Neuronal stem cell (in vitro differentiated cells): ENCODE measurements at regions not wholly inside any gene's neighbourhood (a gene's known extent, or its start where the extent isn't known, plus 50 kb on each side); places are given as distances from the start of the nearest gene placed in this dataset.
A peak's percentile ranks its signal among the peaks of the same experiment; 100 is the strongest.

Experiments used
- DNase-seq: peaks from one replicate; pipeline ENCODE4 v3.0.0-alpha.2; 2013; ENCODE audit warnings: low spot score
- H2AFZ ChIP-seq: one replicate; pipeline ENCODE4 v1.6.1; 2013; ENCODE audit warnings: mild to moderate bottlenecking, low read length, inconsistent platforms
- H2AK5ac ChIP-seq: 2 replicates; pipeline ENCODE4 v1.6.1; 2013; ENCODE audit warnings: low read depth, mild to moderate bottlenecking, inconsistent platforms, low read length, moderate library complexity, mixed read lengths
- H2BK120ac ChIP-seq: 2 replicates; pipeline ENCODE4 v1.6.1; 2013; ENCODE audit warnings: low read depth, mild to moderate bottlenecking, inconsistent platforms, low read length, moderate library complexity, mixed read lengths
- H2BK12ac ChIP-seq: one replicate; pipeline ENCODE4 v1.6.1; 2013; ENCODE audit warnings: low read length, inconsistent platforms
- H2BK15ac ChIP-seq: 2 replicates; pipeline ENCODE4 v1.6.1; 2013; ENCODE audit warnings: mild to moderate bottlenecking, low read length, inconsistent platforms, mixed read lengths
- H2BK5ac ChIP-seq: one replicate; pipeline ENCODE4 v1.6.1; 2013; ENCODE audit warnings: inconsistent platforms, mild to moderate bottlenecking, low read length, moderate library complexity
- H3K14ac ChIP-seq: one replicate; pipeline ENCODE4 v1.6.1; 2013; ENCODE audit warnings: low read length, inconsistent platforms
- H3K18ac ChIP-seq: 2 replicates; pipeline ENCODE4 v1.6.1; 2013; ENCODE audit warnings: low read length, inconsistent platforms
- H3K23ac ChIP-seq: 2 replicates; pipeline ENCODE4 v1.6.1; 2013; ENCODE audit warnings: low read depth, mild to moderate bottlenecking, mixed read lengths, low read length, inconsistent platforms; ENCODE audit not compliant: poor library complexity
- H3K27ac ChIP-seq: replicated peaks from 3 replicates; pipeline ENCODE4 v1.5.1; 2013; ENCODE audit warnings: low read length, inconsistent platforms
- H3K27me3 ChIP-seq, 3 experiments: 2 replicates each; pipeline ENCODE4 v1.6.1; 2013; ENCODE audit warnings: low read length in 3 of 3, mild to moderate bottlenecking in 2 of 3, inconsistent platforms in 1 of 3, low read depth in 1 of 3, mixed read lengths in 1 of 3, moderate library complexity in 1 of 3; ENCODE audit not compliant: control insufficient read depth in 3 of 3, insufficient read depth in 3 of 3
- H3K36me3 ChIP-seq, 2 donors: replicated peaks in 1 of 2; 2 replicates each; pipeline ENCODE4 v1.6.1; 2013; ENCODE audit warnings: low read length in 2 of 2; ENCODE audit not compliant: control insufficient read depth in 2 of 2, insufficient read depth in 2 of 2
- H3K4ac ChIP-seq: 2 replicates; pipeline ENCODE4 v1.6.1; 2013; ENCODE audit warnings: inconsistent platforms, mild to moderate bottlenecking, low read length, moderate library complexity
- H3K4me1 ChIP-seq, 2 donors: 1 replicate in 1 of 2; 2 replicates in 1 of 2; pipeline ENCODE4 v1.6.1; 2013; ENCODE audit warnings: low read length in 2 of 2, low read depth in 1 of 2; ENCODE audit not compliant: control insufficient read depth in 2 of 2, insufficient read depth in 1 of 2
- H3K4me2 ChIP-seq: one replicate; pipeline ENCODE4 v1.6.1; 2013; ENCODE audit warnings: mild to moderate bottlenecking, low read length, inconsistent platforms; ENCODE audit not compliant: insufficient read depth, poor library complexity, severe bottlenecking
- H3K4me3 ChIP-seq, 2 donors: 2 replicates each; pipeline ENCODE4 v1.5.1; 2013; ENCODE audit warnings: low read length in 2 of 2, mild to moderate bottlenecking in 2 of 2, inconsistent platforms in 1 of 2, moderate library complexity in 1 of 2
- H3K79me1 ChIP-seq: one replicate; pipeline ENCODE4 v1.6.1; 2013; ENCODE audit warnings: low read depth, mild to moderate bottlenecking, inconsistent platforms, low read length, moderate library complexity
- H3K9ac ChIP-seq: one replicate; pipeline ENCODE4 v1.6.1; 2013; ENCODE audit warnings: mild to moderate bottlenecking, low read depth, low read length, inconsistent platforms; ENCODE audit not compliant: poor library complexity
- H3K9me3 ChIP-seq, 2 donors: replicated peaks in 1 of 2; 2 replicates each; pipeline versions ENCODE3 to v1.6.1; 2013; ENCODE audit warnings: low read length in 2 of 2, mild to moderate bottlenecking in 2 of 2, inconsistent platforms in 1 of 2, low read depth in 1 of 2, mixed read lengths in 1 of 2, moderate library complexity in 1 of 2; ENCODE audit not compliant: control insufficient read depth in 2 of 2, insufficient read depth in 1 of 2
- H4K8ac ChIP-seq: one replicate; pipeline ENCODE4 v1.6.1; 2013; ENCODE audit warnings: low read depth, mild to moderate bottlenecking, inconsistent platforms, low read length, moderate library complexity
- H4K91ac ChIP-seq: one replicate; pipeline ENCODE4 v1.6.1; 2013; ENCODE audit warnings: low read length, low read depth, mild to moderate bottlenecking, inconsistent platforms; ENCODE audit not compliant: poor library complexity
- WGBS, 2 donors: extraction: QIAGEN DNeasy Blood & Tissue Kit; methylation state at CpG; one replicate each; pipeline ENCODE4 v1.1.7; 2013; ENCODE audit warnings: missing lambda C conversion rate in 2 of 2, mixed read lengths in 1 of 2; ENCODE audit not compliant: insufficient read length in 2 of 2, insufficient replicate concordance in 1 of 2; ENCODE audit errors: extremely low coverage in 2 of 2; 5-methylcytosine and 5-hydroxymethylcytosine counted together

GRCh38 chr9:105147110-105147871 lies 97.2 kb upstream of the SLC44A1 start:
- H3K4me2 ChIP-seq: no peak overlapping the region
- H3K4me1 ChIP-seq: peaks cover 5 to 11% of the 10 kb centered on the region in 2 donors
- no peaks in the 10 kb centered on the region for H3K27me3 ChIP-seq
- H2BK12ac ChIP-seq: no peak overlapping the region
- H4K8ac ChIP-seq: no peak overlapping the region
- no peak overlapping the region for H3K27ac ChIP-seq
- H2BK15ac ChIP-seq: no peak overlapping the region
- no peaks in the 10 kb centered on the region for H3K36me3 ChIP-seq
- H2AFZ ChIP-seq: no peak overlapping the region
- H3K14ac ChIP-seq: no peak overlapping the region
- no peaks in the 10 kb centered on the region for H3K79me1 ChIP-seq
- peak overlapping the region; percentile 4 for H2BK5ac ChIP-seq
- H4K91ac ChIP-seq: no peak overlapping the region
- H2BK120ac ChIP-seq: no peak overlapping the region
- WGBS, 2 donors: no CpG with 5 or more reads among the region's 4 CpGs
- H3K18ac ChIP-seq: no peak overlapping the region
- H3K4ac ChIP-seq: no peak overlapping the region
- no peak overlapping the region for H2AK5ac ChIP-seq
- no peak overlapping the region for H3K4me3 ChIP-seq
- no peaks in the 10 kb centered on the region for H3K9me3 ChIP-seq
- DNase-seq: no peak
- H3K9ac ChIP-seq: no peak overlapping the region
- H3K23ac ChIP-seq: no peak overlapping the region

DNA sequence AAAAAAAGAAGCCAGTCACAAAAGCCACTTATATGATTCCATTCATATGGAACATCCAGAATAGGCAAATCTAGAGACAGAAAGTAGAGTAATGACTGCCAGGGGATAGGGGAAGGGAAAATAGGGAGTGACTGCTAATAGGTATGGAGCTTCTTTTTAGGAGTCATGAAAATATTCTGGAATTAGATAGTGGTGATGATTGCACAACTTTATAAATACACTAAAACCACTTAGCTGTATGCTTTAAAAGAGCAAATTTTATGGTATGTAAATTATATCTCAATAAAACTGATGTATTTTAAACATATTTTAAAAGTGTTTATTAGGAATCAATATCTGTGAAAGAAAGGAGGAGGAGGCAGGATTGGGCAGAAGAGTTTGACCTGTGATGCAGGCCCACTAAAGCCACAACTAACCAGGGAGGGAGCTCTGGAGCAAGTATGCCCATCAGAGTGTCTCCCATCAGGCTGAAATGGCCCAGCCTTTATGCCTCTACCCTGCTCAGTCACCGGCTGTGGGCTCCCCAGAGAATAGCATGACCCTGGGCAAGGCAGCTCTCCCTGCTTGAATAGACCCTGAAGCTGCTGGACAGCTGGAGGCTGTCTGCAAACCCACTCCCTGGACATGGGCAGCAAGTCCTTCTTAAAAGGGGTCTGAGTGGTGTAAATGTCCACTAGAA lies 96.0 kb upstream of the SLC44A1 start:
- H3K4ac ChIP-seq: no peak overlapping the region
- no peak overlapping the region for H4K91ac ChIP-seq
- no peaks in the 10 kb centered on the region for H3K9me3 ChIP-seq
- no peak overlapping the region for H2BK15ac ChIP-seq
- H2BK120ac ChIP-seq: no peak overlapping the region
- no peak overlapping the region for H3K18ac ChIP-seq
- H3K14ac ChIP-seq: no peak overlapping the region
- WGBS, 2 donors: no CpG with 5 or more reads among the region's 1 CpG
- no peaks in the 10 kb centered on the region for H3K27me3 ChIP-seq
- H2BK12ac ChIP-seq: no peak overlapping the region
- H3K36me3 ChIP-seq: no peaks in the 10 kb centered on the region
- no peak overlapping the region for H3K9ac ChIP-seq
- H3K4me2 ChIP-seq: no peak overlapping the region
- peak overlapping the region; percentile 35 for H2AFZ ChIP-seq
- no peak overlapping the region for H3K23ac ChIP-seq
- no peak for DNase-seq
- peaks cover 5 to 11% of the 10 kb centered on the region in 2 donors for H3K4me1 ChIP-seq
- no peak overlapping the region for H2AK5ac ChIP-seq
- no peak overlapping the region for H3K27ac ChIP-seq
- H4K8ac ChIP-seq: no peak overlapping the region
- no peak overlapping the region for H2BK5ac ChIP-seq
- no peaks in the 10 kb centered on the region for H3K79me1 ChIP-seq
- H3K4me3 ChIP-seq: no peak overlapping the region

DNA sequence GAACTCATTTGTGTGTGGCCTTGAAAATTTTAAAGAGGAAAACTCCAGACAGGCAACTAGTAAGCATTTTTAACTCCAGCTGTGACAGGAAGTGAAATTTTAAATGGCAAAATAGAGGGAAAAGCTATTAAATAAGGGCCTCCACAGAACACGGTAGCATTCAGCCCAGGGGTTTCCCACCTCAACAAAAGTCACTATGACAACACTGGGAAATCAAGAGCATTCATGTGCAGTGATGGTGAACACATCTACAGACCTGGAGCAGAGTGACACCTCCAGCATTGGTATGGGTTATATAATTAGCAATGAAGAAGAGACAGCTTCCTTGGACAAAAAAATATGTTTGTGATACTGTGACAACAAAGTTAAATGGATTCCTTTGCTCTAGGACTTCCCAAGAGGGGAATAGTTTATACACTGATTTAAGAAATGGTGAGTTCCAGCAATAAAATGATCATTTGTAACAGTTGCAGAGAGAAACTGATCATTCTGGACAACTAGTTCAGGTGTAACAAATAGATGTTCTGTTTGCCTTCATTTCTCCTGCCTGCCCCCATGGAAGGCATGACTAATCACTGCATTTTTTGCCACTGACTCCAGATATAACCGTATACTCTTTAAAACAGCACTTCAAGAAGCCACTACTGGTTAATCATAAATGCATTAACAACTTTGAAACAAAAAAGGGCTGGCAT lies 93.3 kb upstream of the SLC44A1 start:
- Histone ChIP-seq H3K27me3 (no peaks in the 10 kb centered on the region), H3K27ac (no peak overlapping the region)
- WGBS, 2 donors: no CpG with 5 or more reads among the region's 2 CpGs

DNA sequence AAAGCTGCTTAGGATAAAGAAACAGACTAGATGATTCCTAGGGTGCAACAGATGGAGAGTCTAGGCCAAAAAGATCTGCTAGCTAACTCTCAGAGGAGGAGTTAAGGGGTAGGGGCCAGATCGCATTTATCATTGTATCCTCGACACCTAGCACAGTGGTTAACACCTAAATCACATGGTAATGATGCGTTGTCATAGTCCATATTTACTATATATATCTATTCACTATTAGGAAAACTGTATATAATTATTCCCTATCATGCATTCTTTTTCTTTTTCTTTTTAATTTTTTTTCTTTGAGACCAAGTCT lies 92.8 kb upstream of the SLC44A1 start:
- Histone ChIP-seq H2BK5ac (no peak overlapping the region), H3K4me1 (peaks cover 5 to 11% of the 10 kb centered on the region in 2 donors), H3K23ac (no peak overlapping the region), H3K36me3 (no peaks in the 10 kb centered on the region), H2BK120ac (no peak overlapping the region), H3K79me1 (no peaks in the 10 kb centered on the region), H3K18ac (no peak overlapping the region), H2AK5ac (no peak overlapping the region), H2BK12ac (no peak overlapping the region), H3K27ac (no peak overlapping the region), H3K4ac (no peak overlapping the region), H2AFZ (no peak overlapping the region), H3K4me3 (no peak overlapping the region), H3K27me3 (no peaks in the 10 kb centered on the region), H3K14ac (no peak overlapping the region), H3K4me2 (no peak overlapping the region), H2BK15ac (no peak overlapping the region), H4K91ac (no peak overlapping the region), H3K9ac (no peak overlapping the region), H4K8ac (no peak overlapping the region), H3K9me3 (no peaks in the 10 kb centered on the region)
- DNase-seq: no peak
- no CpG with 5 or more reads among the region's 3 CpGs for WGBS, 2 donors

More for the DNA sequence above, 93.3 kb upstream of the SLC44A1 start:
- no peak for DNase-seq
- H3K9ac ChIP-seq: no peak overlapping the region
- no peak overlapping the region for H3K23ac ChIP-seq
- H2AFZ ChIP-seq: no peak overlapping the region
- H3K4ac ChIP-seq: no peak overlapping the region
- no peaks in the 10 kb centered on the region for H3K36me3 ChIP-seq
- no peak overlapping the region for H3K4me3 ChIP-seq
- H4K91ac ChIP-seq: no peak overlapping the region
- no peak overlapping the region for H2BK120ac ChIP-seq
- no peak overlapping the region for H3K14ac ChIP-seq
- H4K8ac ChIP-seq: no peak overlapping the region
- no peak overlapping the region for H2BK5ac ChIP-seq
- no peaks in the 10 kb centered on the region for H3K9me3 ChIP-seq
- no peak overlapping the region for H2BK12ac ChIP-seq
- H3K79me1 ChIP-seq: no peaks in the 10 kb centered on the region
- no peak overlapping the region for H2AK5ac ChIP-seq
- H3K18ac ChIP-seq: no peak overlapping the region
- H3K4me2 ChIP-seq: no peak overlapping the region
- H3K4me1 ChIP-seq: peaks cover 5 to 11% of the 10 kb centered on the region in 2 donors
- no peak overlapping the region for H2BK15ac ChIP-seq
